Smooth muscle cell (in vitro differentiated cells): ENCODE measurements at regions not wholly inside any gene's neighbourhood (a gene's known extent, or its start where the extent isn't known, plus 50 kb on each side); places are given as distances from the start of the nearest gene placed in this dataset.

Experiments
- DNase-seq: peaks from one replicate; lab custom pipeline; 2025; ENCODE audit not compliant: unreplicated experiment; lab: John Stamatoyannopoulos, UW
- H2AFZ ChIP-seq: fragments of 200-600 bp; sonication (generic); 2 replicates; pipeline ENCODE4 v1.6.0; 2016; ENCODE audit warnings: antibody characterized with exemption, low read depth, mild to moderate bottlenecking
- H3F3A ChIP-seq: fragments of 200-600 bp; sonication (generic); 2 replicates; pipeline ENCODE4 v1.6.0; 2017; ENCODE audit warnings: antibody characterized with exemption, low read depth
- H3K27ac ChIP-seq: fragments of 200-600 bp; sonication (generic); 2 replicates; pipeline ENCODE4 v1.5.1; 2016; ENCODE audit warnings: low read depth, mild to moderate bottlenecking
- H3K27me3 ChIP-seq: fragments of 200-600 bp; sonication (generic); 2 replicates; pipeline ENCODE4 v1.6.1; 2016; ENCODE audit warnings: low read depth, mild to moderate bottlenecking
- H3K36me3 ChIP-seq: fragments of 200-600 bp; sonication (generic); 2 replicates; pipeline ENCODE4 v1.5.1; 2016; ENCODE audit warnings: low read depth
- H3K4me1 ChIP-seq: fragments of 200-600 bp; sonication (generic); 2 replicates; pipeline ENCODE4 v1.5.1; 2016; ENCODE audit warnings: low read depth
- H3K4me2 ChIP-seq: fragments of 200-600 bp; sonication (generic); 2 replicates; pipeline ENCODE4 v1.6.0; 2016; ENCODE audit warnings: mild to moderate bottlenecking
- H3K4me3 ChIP-seq: fragments of 200-600 bp; sonication (generic); 2 replicates; pipeline ENCODE4 v1.5.1; 2016; ENCODE audit warnings: mild to moderate bottlenecking
- H3K79me2 ChIP-seq: fragments of 200-600 bp; sonication (generic); 2 replicates; pipeline ENCODE4 v1.6.0; 2016; ENCODE audit warnings: low read depth, mild to moderate bottlenecking
- H3K9ac ChIP-seq: fragments of 200-600 bp; sonication (generic); 2 replicates; pipeline ENCODE4 v1.6.0; 2016; ENCODE audit warnings: low read depth
- H3K9me3 ChIP-seq: fragments of 200-600 bp; sonication (generic); replicated peaks from 2 replicates; pipeline ENCODE4 v1.5.1; 2016; ENCODE audit warnings: low read depth
- H4K20me1 ChIP-seq: fragments of 200-600 bp; sonication (generic); 2 replicates; pipeline ENCODE4 v1.6.0; 2016; ENCODE audit warnings: low read depth
- WGBS: methylation state at CpG from one replicate; pipeline ENCODE4 v1.1.7; 2016; ENCODE audit warnings: low lambda C conversion rate; 5-methylcytosine and 5-hydroxymethylcytosine counted together
- TF ChIP-seq, protein P1 (sequence below): fragments of 200-600 bp; sonication (generic); IDR thresholded peaks from 2 replicates; pipeline ENCODE4 v1.5.1; 2017; ENCODE audit warnings: borderline replicate concordance, mild to moderate bottlenecking, antibody characterized with exemption; ENCODE audit not compliant: insufficient read depth, poor library complexity, severe bottlenecking

DNA sequence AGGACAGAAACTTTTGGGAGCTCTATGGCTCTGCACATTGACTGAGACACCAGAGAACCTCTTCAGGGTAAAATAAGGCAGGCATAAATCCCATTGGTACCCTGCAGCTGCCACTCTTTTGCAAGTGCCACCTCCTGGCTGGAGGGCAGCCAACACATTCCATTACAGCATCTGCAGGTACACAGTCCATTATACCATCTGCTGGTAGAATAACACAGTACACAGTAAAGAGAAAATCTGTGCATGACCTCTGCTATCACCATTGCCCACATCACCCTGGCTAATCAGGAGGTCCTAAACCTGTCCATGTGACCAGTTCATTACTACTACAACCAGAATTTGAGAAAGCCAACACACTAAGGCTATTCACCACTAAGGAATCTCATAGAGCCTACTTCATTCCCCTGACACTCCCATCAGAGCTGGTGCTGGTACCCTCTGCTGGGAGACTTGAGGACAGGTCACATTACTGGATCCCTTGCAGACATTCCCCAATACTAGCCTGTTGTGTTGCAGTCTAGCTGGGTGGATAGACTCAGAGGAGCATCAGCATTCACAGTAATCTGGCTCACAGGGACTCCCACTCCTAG lies 176.2 kb upstream of the TACR3 start:
- TF ChIP-seq, protein P1, sequence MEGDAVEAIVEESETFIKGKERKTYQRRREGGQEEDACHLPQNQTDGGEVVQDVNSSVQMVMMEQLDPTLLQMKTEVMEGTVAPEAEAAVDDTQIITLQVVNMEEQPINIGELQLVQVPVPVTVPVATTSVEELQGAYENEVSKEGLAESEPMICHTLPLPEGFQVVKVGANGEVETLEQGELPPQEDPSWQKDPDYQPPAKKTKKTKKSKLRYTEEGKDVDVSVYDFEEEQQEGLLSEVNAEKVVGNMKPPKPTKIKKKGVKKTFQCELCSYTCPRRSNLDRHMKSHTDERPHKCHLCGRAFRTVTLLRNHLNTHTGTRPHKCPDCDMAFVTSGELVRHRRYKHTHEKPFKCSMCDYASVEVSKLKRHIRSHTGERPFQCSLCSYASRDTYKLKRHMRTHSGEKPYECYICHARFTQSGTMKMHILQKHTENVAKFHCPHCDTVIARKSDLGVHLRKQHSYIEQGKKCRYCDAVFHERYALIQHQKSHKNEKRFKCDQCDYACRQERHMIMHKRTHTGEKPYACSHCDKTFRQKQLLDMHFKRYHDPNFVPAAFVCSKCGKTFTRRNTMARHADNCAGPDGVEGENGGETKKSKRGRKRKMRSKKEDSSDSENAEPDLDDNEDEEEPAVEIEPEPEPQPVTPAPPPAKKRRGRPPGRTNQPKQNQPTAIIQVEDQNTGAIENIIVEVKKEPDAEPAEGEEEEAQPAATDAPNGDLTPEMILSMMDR, result no peak
- DNase-seq, result no peak
- no peaks in the 10 kb centered on the region for H3K27me3 ChIP-seq

DNA sequence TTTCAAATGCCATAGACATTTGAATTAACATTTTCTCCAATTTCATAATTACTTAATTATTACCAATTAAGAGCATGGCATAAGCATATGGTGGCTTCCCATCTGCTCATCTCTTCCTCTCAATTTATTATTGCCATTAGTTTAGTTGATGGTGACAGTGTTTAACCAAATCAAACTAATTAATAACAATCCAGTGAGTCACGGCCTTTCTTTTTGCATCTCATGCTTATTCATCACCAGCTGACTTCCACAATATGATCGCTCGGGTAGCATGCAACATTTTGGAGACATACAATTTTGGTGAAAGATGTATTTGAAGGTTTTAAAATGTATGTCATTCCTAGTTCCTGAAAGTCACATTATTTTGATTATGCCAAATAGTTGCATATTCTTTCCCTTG lies 172.8 kb upstream of the TACR3 start:
- DNase-seq, result no peak
- TF ChIP-seq, protein P1, result no peak
- Histone ChIP-seq H3K4me3 (no peak overlapping the region), H3K36me3 (no peaks in the 10 kb centered on the region), H3K79me2 (no peaks in the 10 kb centered on the region), H2AFZ (no peak overlapping the region), H3K27ac (no peak overlapping the region), H4K20me1 (no peaks in the 10 kb centered on the region), H3K9ac (no peak overlapping the region), H3K4me1 (no peaks in the 10 kb centered on the region), H3K27me3 (no peaks in the 10 kb centered on the region), H3K9me3 (no peaks in the 10 kb centered on the region), H3K4me2 (no peak overlapping the region), H3F3A (no peaks in the 10 kb centered on the region)
- WGBS, result 95% methylated on average over 3 of the region's 3 CpGs

More for the DNA sequence above, 176.2 kb upstream of the TACR3 start:
- no peaks in the 10 kb centered on the region for H3K79me2 ChIP-seq
- no peak overlapping the region for H2AFZ ChIP-seq
- no peaks in the 10 kb centered on the region for H3F3A ChIP-seq
- H3K27ac ChIP-seq, result no peak overlapping the region
- no peak overlapping the region for H3K4me3 ChIP-seq
- H3K36me3 ChIP-seq, result no peaks in the 10 kb centered on the region
- no peaks in the 10 kb centered on the region for H4K20me1 ChIP-seq
- no peaks in the 10 kb centered on the region for H3K4me1 ChIP-seq
- H3K9ac ChIP-seq, result no peak overlapping the region
- H3K9me3 ChIP-seq, result no peaks in the 10 kb centered on the region
- no peak overlapping the region for H3K4me2 ChIP-seq

DNA sequence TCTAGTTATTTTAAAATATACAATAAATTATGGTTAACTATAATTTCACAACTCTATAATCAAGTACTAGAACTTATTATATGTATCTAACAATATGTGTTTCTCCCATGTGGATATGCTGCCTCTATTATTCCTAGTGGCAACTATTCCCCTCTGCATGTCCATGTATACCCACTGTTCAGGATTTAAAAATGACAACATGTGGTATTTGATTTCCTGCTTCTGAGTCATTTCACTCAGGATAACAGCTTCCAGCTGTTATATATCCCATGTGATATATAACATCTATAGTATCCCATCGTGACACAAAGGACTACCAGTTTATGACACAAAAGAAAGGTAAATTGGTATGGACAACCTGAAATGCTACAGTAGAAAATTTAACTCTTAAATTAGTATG lies 167.4 kb upstream of the TACR3 start:
- no peak overlapping the region for H3K9ac ChIP-seq
- no peaks in the 10 kb centered on the region for H3K79me2 ChIP-seq
- DNase-seq, result no peak
- no peak overlapping the region for H3K4me2 ChIP-seq
- no peaks in the 10 kb centered on the region for H3K4me1 ChIP-seq
- no peak overlapping the region for H3K4me3 ChIP-seq
- H4K20me1 ChIP-seq, result no peaks in the 10 kb centered on the region
- H3K27me3 ChIP-seq, result no peaks in the 10 kb centered on the region
- no peaks in the 10 kb centered on the region for H3F3A ChIP-seq
- 79% methylated on average over 1 of the region's 1 CpG for WGBS
- no peak overlapping the region for H3K27ac ChIP-seq
- no peak overlapping the region for H2AFZ ChIP-seq
- no peaks in the 10 kb centered on the region for H3K9me3 ChIP-seq
- TF ChIP-seq, protein P1, result no peak
- no peaks in the 10 kb centered on the region for H3K36me3 ChIP-seq

DNA sequence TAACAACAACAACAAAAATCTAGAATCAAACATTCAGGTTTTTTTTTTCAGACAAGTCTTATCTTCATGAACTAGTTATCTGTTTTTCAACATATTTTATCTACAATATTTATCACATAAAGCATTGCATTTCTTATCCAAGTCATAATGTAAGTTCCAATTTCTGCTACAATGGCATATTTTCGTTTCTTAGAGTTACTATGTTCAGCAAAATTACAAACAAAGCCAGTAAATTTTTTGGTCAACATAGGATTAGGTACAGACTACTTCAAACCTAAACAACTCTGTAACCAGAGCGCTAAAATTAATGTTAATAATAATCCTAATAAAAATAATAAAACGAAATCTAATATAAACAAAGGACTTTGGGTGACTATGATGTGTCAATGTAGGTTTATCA lies 165.4 kb upstream of the TACR3 start:
- Histone ChIP-seq H3K4me2 (no peak overlapping the region), H3K36me3 (no peaks in the 10 kb centered on the region), H3K79me2 (no peaks in the 10 kb centered on the region), H3K27me3 (no peaks in the 10 kb centered on the region), H3K9me3 (no peaks in the 10 kb centered on the region), H3F3A (no peaks in the 10 kb centered on the region), H3K4me1 (no peaks in the 10 kb centered on the region), H2AFZ (no peak overlapping the region), H4K20me1 (no peaks in the 10 kb centered on the region), H3K9ac (no peak overlapping the region), H3K27ac (no peak overlapping the region), H3K4me3 (no peak overlapping the region)
- TF ChIP-seq, protein P1, result no peak
- WGBS, result 60% methylated on average over 3 of the region's 3 CpGs
- no peak for DNase-seq
